Fibroblast of villous mesenchyme (primary cell): ENCODE measurements at regions not wholly inside any gene's neighbourhood (a gene's known extent, or its start where the extent isn't known, plus 50 kb on each side); places are given as distances from the start of the nearest gene placed in this dataset.

Experiments
- DNase-seq: peaks from one replicate; pipeline ENCODE4 v3.0.0-alpha.2; 2010; ENCODE audit warnings: low read depth
- H3K4me3 ChIP-seq: 2 replicates; pipeline ENCODE4 v1.5.1; 2011; ENCODE audit warnings: low read depth, mild to moderate bottlenecking, low read length
- TF ChIP-seq, protein P1 (sequence below): IDR thresholded peaks from 2 replicates; pipeline ENCODE4 v1.5.1; 2012; ENCODE audit warnings: low read depth, mild to moderate bottlenecking, low read length; ENCODE audit not compliant: insufficient read depth

DNA sequence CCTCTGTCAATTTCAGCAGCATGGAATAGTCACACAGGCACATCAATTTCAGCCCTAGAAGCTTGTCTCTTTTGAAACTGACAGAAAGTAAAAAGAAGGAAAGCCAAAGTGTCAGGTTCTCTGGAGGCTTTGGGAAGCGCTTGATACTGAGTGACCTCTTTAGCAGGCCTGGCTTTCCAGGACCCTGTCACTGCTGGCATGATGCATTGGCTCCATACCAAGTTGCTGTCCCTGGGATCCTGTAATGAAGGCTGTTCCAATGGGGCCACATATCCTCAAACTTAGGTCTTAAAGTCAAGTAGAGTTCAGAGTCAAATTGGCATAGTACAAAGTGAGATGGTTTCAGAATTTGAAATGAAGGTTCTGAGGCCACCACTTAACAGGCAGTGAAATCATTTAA, 640.9 kb downstream of the SQOR start:
- H3K4me3 ChIP-seq, result no peak overlapping the region
- TF ChIP-seq, protein P1, sequence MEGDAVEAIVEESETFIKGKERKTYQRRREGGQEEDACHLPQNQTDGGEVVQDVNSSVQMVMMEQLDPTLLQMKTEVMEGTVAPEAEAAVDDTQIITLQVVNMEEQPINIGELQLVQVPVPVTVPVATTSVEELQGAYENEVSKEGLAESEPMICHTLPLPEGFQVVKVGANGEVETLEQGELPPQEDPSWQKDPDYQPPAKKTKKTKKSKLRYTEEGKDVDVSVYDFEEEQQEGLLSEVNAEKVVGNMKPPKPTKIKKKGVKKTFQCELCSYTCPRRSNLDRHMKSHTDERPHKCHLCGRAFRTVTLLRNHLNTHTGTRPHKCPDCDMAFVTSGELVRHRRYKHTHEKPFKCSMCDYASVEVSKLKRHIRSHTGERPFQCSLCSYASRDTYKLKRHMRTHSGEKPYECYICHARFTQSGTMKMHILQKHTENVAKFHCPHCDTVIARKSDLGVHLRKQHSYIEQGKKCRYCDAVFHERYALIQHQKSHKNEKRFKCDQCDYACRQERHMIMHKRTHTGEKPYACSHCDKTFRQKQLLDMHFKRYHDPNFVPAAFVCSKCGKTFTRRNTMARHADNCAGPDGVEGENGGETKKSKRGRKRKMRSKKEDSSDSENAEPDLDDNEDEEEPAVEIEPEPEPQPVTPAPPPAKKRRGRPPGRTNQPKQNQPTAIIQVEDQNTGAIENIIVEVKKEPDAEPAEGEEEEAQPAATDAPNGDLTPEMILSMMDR, result no peak
- DNase-seq, result no peak

DNA sequence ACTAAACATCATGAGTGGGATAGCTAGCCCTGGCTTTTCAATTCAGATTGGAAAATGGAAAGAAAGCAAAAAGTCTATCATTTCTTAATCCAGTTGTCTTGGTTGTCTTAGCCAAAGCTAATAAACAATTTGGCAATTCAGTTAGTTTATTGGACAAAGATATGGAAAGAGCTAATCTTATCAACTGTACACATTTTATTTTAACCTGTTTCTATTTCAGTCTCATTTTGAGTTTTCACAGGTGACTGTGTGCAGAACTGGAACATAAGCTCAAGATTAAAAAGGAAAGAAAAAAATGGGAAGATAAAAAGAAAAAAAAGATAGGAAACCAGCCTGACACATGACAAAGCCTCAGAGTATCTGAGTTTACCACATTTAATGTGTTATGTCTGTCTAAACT, 642.6 kb downstream of the SQOR start:
- TF ChIP-seq, protein P1, result no peak
- DNase-seq, result no peak
- no peak overlapping the region for H3K4me3 ChIP-seq

DNA sequence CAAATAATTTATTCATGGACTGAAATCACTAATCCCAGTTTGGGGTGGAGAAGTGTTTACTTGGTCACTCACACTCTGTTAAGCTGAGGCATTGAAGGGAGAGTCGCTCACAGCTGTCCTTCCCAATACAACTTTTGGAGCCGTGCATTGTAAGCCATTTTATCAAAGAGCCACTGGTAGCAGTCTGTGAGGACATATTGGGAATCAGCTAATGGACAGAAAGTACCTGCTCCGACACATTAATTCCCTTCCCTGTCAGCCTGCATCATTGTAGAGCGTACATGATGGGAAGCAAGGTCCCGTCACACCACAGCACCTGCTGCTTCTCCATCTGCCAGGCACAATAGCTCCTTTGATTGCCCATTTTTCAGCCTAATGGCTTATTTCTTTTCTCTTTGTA, 643.2 kb downstream of the SQOR start:
- H3K4me3 ChIP-seq, result no peak overlapping the region
- DNase-seq, result no peak
- TF ChIP-seq, protein P1, result no peak

DNA sequence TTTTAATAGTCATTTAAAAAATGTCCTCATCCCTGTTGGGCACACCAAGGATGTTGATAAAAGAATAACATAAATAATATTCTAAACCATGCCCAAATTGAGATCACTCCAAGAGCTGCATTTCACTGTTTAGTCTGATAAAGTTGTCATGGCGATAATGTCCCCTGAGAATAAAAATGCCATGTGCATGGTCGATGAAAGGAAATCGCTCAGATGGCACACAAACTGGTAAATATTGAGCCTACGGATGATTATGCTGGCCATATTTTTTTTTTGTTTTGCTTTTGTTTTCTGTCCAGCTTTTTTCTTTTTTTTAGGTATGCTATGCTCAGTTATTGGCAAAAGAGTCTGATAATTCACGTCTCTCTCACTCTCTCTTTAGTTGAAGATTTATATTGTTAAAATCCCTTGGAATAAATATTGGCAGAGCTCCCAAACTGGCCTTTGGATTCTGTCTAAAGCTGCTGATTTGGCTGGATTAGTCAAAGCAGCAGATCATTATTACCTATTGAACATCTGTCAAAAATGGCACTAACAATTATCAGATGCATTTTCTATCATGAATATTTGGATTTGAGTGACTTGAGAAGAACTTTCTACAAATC, 643.8 kb downstream of the SQOR start:
- TF ChIP-seq, protein P1, result no peak
- DNase-seq, result no peak
- H3K4me3 ChIP-seq, result no peak overlapping the region

DNA sequence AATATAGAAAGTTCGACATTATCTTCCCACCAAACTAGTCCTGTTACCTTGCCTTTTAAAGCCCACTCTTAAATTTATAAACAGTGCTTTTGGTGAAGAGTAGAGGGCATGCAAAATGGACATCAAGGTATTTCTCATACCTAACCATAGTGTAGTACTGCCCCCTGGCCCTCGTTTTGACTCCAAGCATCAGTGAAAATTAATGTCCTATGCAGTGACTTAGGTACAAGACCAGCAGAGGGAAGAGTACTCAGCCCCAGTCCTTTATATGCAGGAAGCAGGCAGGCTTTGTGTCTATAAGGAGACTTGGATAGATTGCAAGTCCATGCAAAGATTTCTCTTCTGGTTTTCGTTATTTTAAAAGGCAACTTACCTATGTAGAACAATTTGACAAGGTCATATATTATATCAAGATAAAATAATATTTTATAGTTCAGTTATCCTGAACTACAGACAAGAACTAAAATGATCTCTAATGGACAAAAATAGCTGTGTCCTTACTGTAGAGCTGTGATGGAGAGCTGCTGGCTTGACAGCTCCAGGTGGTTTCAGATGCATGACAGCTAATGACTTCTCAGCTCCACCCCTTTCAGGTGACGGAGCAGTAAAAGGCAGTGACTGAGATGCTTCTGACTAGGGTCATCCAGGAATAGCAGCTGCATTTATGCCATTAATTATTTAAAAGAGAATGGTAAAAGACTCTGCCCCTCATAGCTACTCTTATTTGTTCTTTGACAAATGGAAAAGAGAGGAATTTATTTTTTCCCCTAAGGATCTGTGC, 646.1 kb downstream of the SQOR start:
- TF ChIP-seq, protein P1, result no peak
- no peak for DNase-seq
- no peak overlapping the region for H3K4me3 ChIP-seq

DNA sequence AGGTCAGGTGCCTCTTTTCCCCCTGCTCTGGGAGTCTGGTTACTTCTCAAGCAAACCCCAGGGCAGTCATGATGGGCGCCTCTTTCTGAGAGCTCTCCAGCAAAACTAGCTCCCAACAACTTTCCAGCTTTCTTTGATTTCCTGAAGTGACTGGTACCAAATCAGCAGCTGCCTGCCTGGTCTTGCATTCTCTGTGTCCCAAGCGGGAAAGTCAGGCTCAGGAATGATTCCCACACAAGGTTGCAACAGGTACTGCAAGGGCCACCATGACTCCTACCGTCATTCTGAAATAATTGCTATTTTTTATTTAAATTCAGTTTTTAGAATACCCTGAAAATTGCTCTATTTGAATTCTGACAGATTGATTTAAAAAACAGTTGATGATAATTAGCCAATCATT, 658.7 kb downstream of the SQOR start:
- TF ChIP-seq, protein P1, result no peak
- no peak for DNase-seq
- no peak overlapping the region for H3K4me3 ChIP-seq
